Peyer's patch (tissue), 4 donors: ENCODE measurements at regions not wholly inside any gene's neighbourhood (a gene's known extent, or its start where the extent isn't known, plus 50 kb on each side); places are given as distances from the start of the nearest gene placed in this dataset.

Experiments
- CTCF ChIP-seq, 6 experiments: fragments of 450-650 bp in 4 of 6; fragments of 200-600 bp in 2 of 6; sonication (generic) in 1 of 6; IDR thresholded peaks; one replicate each; pipeline ENCODE4 v1.5.1; 2017 to 2019; ENCODE audit warnings: antibody characterized with exemption in 6 of 6, mild to moderate bottlenecking in 3 of 6, moderate library complexity in 1 of 6
- POLR2A ChIP-seq, 2 donors: fragments of 450-650 bp; IDR thresholded peaks; one replicate each; pipeline ENCODE4 v1.5.1; 2017; ENCODE audit warnings: antibody characterized with exemption in 2 of 2, mild to moderate bottlenecking in 2 of 2, moderate library complexity in 2 of 2

- TF ChIP-seq POLR2A (IDR thresholded peaks at IDR 0.05) = no peak
- TF ChIP-seq CTCF (IDR thresholded peaks at IDR 0.05) = no peak
Observed at GRCh38 chr6:121523628-121524027, 88.2 kb downstream of the GJA1 start.
